Adrenal gland (tissue), 9 donors: ENCODE measurements at regions not wholly inside any gene's neighbourhood (a gene's known extent, or its start where the extent isn't known, plus 50 kb on each side); places are given as distances from the start of the nearest gene placed in this dataset.

Experiments used
- DNase-seq, 7 donors: peaks; one replicate each; pipeline ENCODE4 v3.0.0-alpha.2; 2019 to 2020
- H3K27ac ChIP-seq, 5 donors: fragments of 200-600 bp; sonication (generic) in 4 of 5; 1 replicate in 3 of 5; 2 replicates in 2 of 5; pipeline versions ENCODE4 v1.5.1 to v1.8.0; 2016 to 2020; ENCODE audit warnings: mild to moderate bottlenecking in 1 of 5
- H3K27me3 ChIP-seq: fragments of 200-600 bp; 2 replicates; pipeline ENCODE4 v1.8.0; 2021
- H3K36me3 ChIP-seq, 2 donors: fragments of 200-600 bp; replicated peaks in 1 of 2; 1 replicate in 1 of 2; 2 replicates in 1 of 2; pipeline versions ENCODE4 v1.5.1 to v1.8.0; 2018 to 2022
- H3K4me1 ChIP-seq, 2 donors: fragments of 200-600 bp; replicated peaks in 1 of 2; 1 replicate in 1 of 2; 2 replicates in 1 of 2; pipeline versions ENCODE4 v1.5.1 to v1.8.0; 2018 to 2021
- H3K4me3 ChIP-seq, 4 donors: fragments of 200-600 bp; sonication (generic) in 3 of 4; one replicate each; pipeline ENCODE4 v1.5.1; 2016 to 2018
- H3K9me3 ChIP-seq, 3 donors: fragments of 200-600 bp; sonication (generic) in 1 of 3; replicated peaks in 1 of 3; 1 replicate in 2 of 3; 2 replicates in 1 of 3; pipeline versions ENCODE4 v1.5.1 to v1.8.0; 2016 to 2021
- POLR2A ChIP-seq, 2 donors: fragments of 450-650 bp; IDR thresholded peaks; one replicate each; pipeline ENCODE4 v1.6.1; 2017; ENCODE audit warnings: antibody characterized with exemption in 2 of 2, mild to moderate bottlenecking in 2 of 2, moderate library complexity in 1 of 2
- WGBS, 4 donors: extraction: QIAGEN DNeasy Blood & Tissue Kit in 2 of 4; methylation state at CpG; one replicate each; pipeline versions ENCODE4 v1.1.5 to v1.1.7; 2013 to 2017; 5-methylcytosine and 5-hydroxymethylcytosine counted together
- intact Hi-C, 2 donors: fragments of 100-400 bp; cut with DNase I; formaldehyde crosslinking; loops; one replicate each; pipeline versions ENCODE4 v1.14.1 to v1.15.0; 2022 to 2023
- TF ChIP-seq, protein P1 (sequence below), 6 experiments: fragments of 450-650 bp in 4 of 6; fragments of 200-600 bp in 2 of 6; sonication (generic) in 1 of 6; IDR thresholded peaks; 1 replicate in 5 of 6; 2 replicates in 1 of 6; pipeline versions ENCODE4 v1.5.1 to v1.8.0; 2016 to 2021; ENCODE audit warnings: antibody characterized with exemption in 6 of 6, mild to moderate bottlenecking in 2 of 6, moderate library complexity in 1 of 6
- donor health status: healthy with polysubstance abuse.
- donor health status: Bipolar disorder and iron deficiency.
- donor health status: DM: yes; HTN: yes; CAD: no.
- donor health status: DM: no; HTN: no; CAD: no.
- donor health status: DM: no; HTN: no; CAD: no.

DNA sequence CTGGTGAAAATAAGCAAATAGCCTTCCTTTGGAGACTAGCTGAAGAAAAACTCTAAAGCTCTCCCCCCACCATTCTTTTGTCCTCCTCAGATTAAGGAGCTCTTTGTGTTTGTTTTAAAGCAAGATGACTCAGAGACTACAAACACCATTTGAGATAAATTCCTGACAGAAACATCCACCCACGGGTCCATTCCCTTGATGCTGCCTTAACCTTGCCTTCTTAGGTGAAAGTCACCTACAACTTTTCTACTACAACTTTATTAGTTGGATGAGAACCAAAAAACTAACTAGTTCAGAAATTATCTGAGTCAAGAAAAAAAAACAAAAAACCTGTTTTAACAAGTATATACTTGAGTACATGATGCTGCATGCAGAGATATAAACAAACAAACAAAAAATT is 831.1 kb downstream of the NR2F1-AS1 start:
- 9 to 16% (median 10%) methylated on average over 1 of the region's 1 CpG for WGBS, 4 donors
- intact Hi-C loops, result no loop called here

DNA sequence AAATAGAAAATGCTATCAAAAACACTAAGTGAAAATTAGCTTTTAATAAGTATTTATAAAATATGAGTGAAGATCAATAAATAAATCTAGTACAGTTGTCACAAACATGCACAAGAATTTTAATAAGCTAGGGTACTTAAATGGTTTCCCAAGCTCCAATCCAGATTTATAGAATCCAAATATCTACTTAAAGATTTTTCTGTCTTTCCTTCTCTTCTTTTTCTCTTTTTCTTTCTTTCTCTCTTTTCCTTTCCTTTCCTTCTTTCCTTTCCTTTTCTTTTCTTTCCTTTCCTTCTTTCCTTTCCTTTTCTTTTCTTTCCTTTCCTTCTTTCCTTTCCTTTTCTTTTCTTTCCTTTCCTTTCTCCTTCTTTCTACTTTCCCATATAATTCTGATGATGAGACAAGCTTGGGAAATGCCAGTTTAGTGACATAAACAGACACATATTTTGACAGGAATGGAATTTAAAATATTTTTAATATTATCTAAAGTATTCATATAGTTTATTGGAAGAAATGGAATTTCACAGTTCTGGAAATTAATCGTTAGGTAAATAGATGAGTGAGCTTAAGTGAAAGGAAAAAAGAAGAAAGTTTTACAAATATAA is 832.8 kb downstream of the NR2F1-AS1 start:
- no peaks in the 10 kb centered on the region for H3K4me1 ChIP-seq

More for the DNA sequence above, 831.1 kb downstream of the NR2F1-AS1 start:
- H3K36me3 ChIP-seq, result no peaks in the 10 kb centered on the region
- no peak overlapping the region for H3K4me3 ChIP-seq
- no peaks in the 10 kb centered on the region for H3K9me3 ChIP-seq
- no peak for DNase-seq
- H3K27me3 ChIP-seq, result no peaks in the 10 kb centered on the region
- H3K4me1 ChIP-seq, result no peaks in the 10 kb centered on the region
- H3K27ac ChIP-seq, result no peak overlapping the region
- TF ChIP-seq, protein P1, sequence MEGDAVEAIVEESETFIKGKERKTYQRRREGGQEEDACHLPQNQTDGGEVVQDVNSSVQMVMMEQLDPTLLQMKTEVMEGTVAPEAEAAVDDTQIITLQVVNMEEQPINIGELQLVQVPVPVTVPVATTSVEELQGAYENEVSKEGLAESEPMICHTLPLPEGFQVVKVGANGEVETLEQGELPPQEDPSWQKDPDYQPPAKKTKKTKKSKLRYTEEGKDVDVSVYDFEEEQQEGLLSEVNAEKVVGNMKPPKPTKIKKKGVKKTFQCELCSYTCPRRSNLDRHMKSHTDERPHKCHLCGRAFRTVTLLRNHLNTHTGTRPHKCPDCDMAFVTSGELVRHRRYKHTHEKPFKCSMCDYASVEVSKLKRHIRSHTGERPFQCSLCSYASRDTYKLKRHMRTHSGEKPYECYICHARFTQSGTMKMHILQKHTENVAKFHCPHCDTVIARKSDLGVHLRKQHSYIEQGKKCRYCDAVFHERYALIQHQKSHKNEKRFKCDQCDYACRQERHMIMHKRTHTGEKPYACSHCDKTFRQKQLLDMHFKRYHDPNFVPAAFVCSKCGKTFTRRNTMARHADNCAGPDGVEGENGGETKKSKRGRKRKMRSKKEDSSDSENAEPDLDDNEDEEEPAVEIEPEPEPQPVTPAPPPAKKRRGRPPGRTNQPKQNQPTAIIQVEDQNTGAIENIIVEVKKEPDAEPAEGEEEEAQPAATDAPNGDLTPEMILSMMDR (IDR thresholded peaks at IDR 0.05), result no peak
- no peak for TF ChIP-seq POLR2A (IDR thresholded peaks at IDR 0.05)

GRCh38 chr5:92741906-92742305 is 839.1 kb downstream of the NR2F1-AS1 start:
- TF ChIP-seq POLR2A (IDR thresholded peaks at IDR 0.05), result no peak
- TF ChIP-seq, protein P1 (IDR thresholded peaks at IDR 0.05), result no peak

More for the DNA sequence above, 832.8 kb downstream of the NR2F1-AS1 start:
- no peak for DNase-seq
- no peak overlapping the region for H3K27ac ChIP-seq
- no peaks in the 10 kb centered on the region for H3K27me3 ChIP-seq
- intact Hi-C loops, result no loop called here
- 74 to 84% (median 79%) methylated on average over 1 of the region's 1 CpG for WGBS, 4 donors
- H3K9me3 ChIP-seq, result no peaks in the 10 kb centered on the region
- H3K4me3 ChIP-seq, result no peak overlapping the region
- TF ChIP-seq, protein P1 (IDR thresholded peaks at IDR 0.05), result no peak
- no peak for TF ChIP-seq POLR2A (IDR thresholded peaks at IDR 0.05)
- H3K36me3 ChIP-seq, result no peaks in the 10 kb centered on the region

DNA sequence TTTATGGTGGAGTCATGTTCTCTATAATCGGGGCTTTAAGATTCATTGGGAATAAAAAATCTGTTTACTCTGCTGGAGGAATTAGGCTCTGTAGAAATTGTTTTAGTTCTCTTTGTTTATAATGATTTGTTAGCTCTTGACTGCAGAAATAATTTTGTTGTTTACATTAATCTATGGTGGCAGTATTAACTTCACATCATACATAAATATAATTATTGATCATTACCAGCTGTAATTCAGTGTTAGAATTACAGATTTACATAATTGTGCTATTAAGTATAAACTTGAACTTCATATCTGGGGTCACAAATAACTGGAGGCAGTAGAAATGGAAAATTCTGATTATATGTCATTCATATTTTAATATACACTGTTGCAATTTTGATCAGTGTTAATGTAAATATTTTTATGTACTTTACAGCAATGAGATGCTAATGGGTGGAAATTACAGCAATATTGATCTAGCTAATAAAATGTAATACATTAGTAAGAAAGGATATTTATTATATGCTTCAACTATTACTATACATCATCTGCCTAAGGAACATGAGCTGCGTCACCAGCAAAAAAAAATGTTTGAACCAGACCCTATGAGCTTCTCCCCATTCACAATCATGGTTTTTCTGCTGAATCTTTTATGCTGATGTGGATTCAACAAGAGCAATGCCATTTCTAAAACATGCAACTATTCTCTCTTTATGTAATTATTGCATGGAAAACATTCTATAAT is 846.6 kb downstream of the NR2F1-AS1 start:
- H3K4me3 ChIP-seq, result no peak overlapping the region
- no peak for DNase-seq
- no peak overlapping the region for H3K27ac ChIP-seq
- no peaks in the 10 kb centered on the region for H3K4me1 ChIP-seq
- WGBS, 4 donors, result 76 to 82% (median 79%) methylated on average over 2 of the region's 2 CpGs
- H3K36me3 ChIP-seq, result no peaks in the 10 kb centered on the region
- H3K27me3 ChIP-seq, result no peaks in the 10 kb centered on the region
- no peak for TF ChIP-seq POLR2A (IDR thresholded peaks at IDR 0.05)
- TF ChIP-seq, protein P1 (IDR thresholded peaks at IDR 0.05), result no peak
- intact Hi-C loops, result no loop called here
- H3K9me3 ChIP-seq, result no peaks in the 10 kb centered on the region

More at GRCh38 chr5:92741906-92742305, 839.1 kb downstream of the NR2F1-AS1 start:
- Histone ChIP-seq H3K9me3 (no peaks in the 10 kb centered on the region), H3K36me3 (no peaks in the 10 kb centered on the region), H3K27ac (no peak overlapping the region), H3K4me3 (no peak overlapping the region), H3K27me3 (no peaks in the 10 kb centered on the region), H3K4me1 (no peaks in the 10 kb centered on the region)
- no peak for DNase-seq
- intact Hi-C loops, result no loop called here
- WGBS, 4 donors, result 65 to 84% (median 70%) methylated on average over 2 of the region's 2 CpGs
